SKM-1 (cell line): ENCODE measurements at regions not wholly inside any gene's neighbourhood (a gene's known extent, or its start where the extent isn't known, plus 50 kb on each side); places are given as distances from the start of the nearest gene placed in this dataset.
"Not testable (repeated sequence)": the region's sequence is repeated elsewhere in the genome, so short reads cannot be mapped to it uniquely, and the experiment has no call there.

Experiments
- DNase-seq: peaks from one replicate; lab custom pipeline; 2025; ENCODE audit not compliant: unreplicated experiment; lab: John Stamatoyannopoulos, UW

DNA sequence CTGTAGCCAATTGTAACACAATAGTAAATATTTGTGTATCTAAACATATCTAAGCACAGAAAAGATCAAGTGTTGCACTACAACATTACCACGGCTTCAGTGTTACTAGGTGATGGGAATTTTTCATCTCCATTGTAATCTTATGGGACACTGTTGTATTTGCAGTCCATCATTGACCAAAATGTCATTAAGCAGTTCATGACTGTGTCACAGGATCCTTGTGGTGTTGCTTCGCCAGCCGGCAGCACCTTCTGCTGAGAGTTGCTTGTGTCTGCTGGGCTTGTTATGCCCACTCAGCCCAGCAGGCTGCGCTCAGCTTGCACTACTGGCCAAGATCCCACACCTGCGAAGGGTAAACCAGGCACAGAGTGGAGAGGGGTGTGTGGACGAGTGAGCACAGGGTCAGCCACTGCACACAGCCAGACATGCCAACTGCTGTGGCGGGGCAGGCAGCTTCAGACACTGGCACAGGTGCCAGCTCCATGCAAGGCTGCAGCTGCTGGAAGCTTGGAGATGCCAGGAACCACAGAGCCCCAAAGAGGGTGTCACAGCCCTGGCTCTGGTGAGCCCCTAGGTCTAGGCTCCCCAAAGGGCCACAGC lies 273.7 kb downstream of the CETN3 start:
- DNase-seq, result no peak

DNA sequence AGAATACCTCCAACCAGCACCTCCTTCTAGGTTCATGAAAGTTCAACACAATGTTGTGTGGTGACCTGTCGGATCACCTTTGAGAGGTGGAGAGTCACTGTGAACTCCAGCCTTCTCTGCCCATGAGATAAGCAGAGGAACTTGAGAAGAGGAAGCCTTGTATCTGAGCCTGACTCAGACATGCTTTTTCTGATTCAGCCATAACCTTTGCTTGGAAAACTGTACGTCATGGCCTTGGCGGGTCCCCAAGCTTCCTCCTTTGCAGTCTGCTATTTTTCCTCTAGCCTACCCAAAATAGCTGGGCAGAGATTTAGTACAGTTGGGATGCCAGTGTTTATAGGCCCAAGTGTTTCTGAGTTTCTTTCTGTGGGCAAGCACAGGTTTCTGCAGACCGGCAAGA lies 274.7 kb downstream of the CETN3 start:
- no peak for DNase-seq

DNA sequence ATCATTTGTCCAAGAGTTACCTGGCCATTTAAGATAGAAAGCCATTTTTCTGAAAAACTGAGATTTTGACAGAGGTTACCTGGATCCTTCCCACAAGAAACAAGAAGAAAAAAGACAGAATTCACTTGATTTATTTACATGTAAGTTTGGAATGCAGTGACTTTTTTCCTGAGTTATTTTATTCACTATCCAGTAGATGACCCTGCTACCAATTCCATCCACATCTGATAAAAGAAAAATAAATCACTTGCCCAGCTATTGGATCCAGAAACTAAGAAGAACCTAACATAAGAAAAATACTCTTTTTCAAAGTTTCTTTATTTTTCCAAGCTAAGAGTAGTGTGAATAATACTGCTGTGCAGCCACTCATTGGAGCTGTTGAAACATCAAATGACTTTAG lies 275.2 kb downstream of the CETN3 start:
- DNase-seq, result no peak

GRCh38 chr5:90133941-90134340 lies 275.6 kb downstream of the CETN3 start:
- no peak for DNase-seq

DNA sequence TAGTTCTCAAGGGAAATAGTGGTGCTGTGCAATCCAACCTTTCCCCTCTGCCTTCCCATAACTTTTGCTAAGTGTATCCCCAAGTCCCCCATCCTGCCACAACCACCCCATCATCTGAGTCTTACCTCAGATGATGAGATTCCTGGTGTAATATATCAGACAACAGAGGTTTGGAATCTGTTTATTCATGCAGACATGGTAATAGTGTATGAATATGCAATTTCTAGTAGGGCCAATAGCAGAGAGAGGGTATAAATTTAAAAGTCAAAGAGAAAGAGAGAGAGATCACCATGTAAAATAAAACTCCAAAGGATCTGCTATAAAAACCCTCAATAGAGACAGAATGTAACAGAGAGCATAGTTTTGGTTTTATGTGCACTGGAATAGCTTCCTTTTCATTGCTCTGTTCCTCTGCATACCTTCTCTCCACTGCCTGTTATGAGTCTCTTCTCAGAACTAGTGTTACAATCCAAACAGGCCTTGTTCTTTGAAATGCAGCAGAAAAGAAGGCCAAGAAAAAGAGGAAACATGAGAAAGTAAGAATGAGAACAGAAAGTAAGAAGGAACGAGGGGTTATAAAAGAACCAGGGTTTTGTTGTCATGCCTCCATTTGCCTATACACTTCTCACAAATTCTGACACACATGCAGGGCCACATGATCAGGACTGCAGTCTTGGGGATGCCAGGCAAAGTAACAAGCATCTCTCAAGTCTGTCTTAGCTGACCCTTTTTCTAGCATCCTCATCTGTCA lies 278.0 kb downstream of the CETN3 start:
- DNase-seq, result no peak

DNA sequence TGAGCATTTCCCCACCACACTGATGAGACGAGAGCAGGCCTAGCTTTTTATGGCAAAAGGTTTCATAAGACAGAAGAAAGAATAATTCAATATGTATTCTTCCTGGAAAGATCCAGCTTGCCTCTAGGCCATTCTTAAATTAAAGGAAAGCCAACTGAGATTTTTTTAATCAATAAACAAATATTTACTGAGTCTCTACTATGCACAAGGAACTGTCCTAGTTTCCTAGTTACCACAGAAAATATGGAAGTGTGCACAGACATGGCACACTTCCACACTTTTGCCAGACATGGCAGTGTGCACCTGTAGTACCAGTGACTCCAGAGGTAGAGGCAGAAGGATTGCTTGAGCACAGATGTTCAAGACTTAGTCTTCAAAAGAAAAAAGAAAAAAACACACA lies 281.0 kb downstream of the CETN3 start:
- DNase-seq, result no peak

GRCh38 chr5:90119531-90119971 lies 290.0 kb downstream of the CETN3 start:
- DNase-seq, result no peak

DNA sequence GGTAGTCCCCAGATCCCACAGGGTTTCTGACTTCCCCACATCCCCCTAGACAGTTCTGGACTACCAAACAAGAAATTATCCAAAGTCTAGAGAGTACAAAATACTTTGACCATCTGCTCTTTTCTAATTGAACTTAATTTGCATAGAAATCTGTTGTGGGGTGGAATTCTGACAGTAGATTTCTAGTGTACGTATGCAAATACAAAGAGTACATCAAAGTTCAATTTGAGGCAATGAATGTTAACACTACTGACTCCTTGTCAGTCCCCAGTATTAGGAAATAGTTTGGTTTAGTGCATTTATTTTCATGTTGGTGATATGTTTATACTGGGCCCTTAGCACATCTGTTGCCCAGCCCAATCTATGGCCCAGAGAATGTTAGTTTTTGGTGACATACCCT lies 292.6 kb downstream of the CETN3 start:
- DNase-seq, result no peak

DNA sequence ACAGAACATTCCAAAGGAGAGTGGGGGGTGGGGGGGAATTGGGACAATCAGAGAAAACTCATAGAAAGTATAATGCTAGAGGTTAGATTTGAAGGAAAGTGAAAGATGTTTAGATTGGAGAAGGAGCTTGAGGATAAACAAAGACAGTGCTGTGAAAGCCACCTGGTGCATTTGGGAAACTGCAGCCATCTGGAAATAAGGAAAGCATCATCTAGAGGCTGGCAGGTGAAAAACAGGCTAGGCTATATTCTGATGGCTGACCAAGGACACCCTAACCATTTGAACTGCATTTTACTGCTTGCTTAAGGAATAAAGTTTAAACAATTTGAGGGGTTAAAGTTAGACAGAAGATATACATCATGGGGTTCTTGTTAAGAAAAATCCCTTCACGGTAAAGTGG lies 296.4 kb downstream of the CETN3 start:
- no peak for DNase-seq

DNA sequence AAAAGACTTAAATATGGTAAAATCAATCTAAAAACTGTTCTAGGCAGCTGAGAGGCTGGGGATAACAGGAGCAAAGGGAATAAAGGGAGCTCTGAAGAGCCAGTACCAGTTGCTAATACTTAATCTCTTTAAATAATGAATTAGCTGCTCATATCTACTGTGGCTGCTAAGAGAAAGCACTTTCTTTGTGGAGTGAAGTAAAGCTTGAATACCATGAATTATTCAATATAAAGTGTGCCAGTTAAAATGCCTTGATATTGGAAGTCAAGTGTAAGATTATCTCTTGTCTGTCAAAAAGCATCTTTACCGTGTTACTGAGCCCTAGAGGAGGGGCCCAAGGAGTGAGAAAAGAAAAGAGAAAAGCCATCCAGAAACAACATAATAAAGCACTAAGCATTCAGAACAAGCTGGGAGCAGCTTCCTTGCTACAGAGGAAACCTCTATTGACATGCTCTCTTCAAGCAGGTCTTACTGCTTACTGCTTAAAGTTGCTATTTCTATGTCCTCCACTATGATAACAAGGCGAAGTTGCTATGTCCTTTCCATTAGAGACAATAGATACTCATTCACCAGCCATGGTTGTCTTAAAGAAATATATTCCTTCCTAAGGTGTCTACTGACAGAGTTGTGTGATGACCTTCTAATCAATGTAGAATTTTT lies 297.4 kb downstream of the CETN3 start:
- no peak for DNase-seq

DNA sequence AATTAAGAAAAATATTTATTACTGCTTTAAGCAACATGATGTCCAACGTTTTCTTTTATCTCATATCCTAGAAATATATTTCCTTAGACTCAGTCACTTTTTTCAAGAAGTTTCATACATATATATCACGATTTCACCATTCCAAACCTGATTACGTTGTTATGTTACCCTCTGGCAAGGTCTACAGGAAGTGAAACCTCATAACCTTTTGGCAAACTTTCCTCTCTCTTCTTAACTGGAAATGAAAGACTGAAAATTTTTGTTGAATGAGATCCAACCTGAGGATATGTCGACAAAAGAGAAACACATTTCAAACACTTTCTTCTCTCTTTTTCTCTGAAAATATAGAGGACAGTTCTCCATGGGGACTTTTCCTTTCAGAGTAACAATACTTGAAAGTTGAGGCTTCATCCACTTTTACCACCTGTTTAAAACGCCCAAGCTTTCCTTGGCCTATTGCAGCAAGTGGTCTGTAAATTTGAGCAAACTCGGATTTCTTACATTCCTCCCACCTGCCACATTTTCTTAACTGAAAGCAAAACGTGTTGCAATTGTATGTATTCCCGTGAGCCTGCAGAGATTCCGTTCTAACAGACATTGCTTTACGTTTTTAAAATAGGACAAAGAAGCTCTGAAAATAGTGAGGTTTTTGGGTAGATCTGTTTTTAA lies 298.1 kb downstream of the CETN3 start:
- DNase-seq, result no peak

DNA sequence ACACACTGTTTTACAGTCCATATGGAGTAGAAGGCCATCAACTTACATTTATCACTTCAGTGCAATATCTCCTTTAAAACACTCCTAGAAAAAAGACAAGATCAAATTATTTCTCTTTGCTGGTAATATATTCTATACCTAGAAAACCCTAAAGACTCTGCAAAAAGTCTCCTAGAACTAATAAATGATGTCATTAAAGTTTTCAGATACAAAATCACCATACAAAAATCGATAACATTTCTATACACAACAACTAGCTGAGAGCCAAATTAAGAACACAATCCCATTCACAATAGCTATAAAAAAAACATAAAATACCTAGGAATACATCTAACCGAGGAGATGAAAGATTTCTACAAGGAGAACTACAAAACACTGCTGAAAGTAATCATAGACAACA lies 300.3 kb downstream of the CETN3 start:
- no peak for DNase-seq

GRCh38 chr5:90099099-90099498 lies 310.5 kb downstream of the CETN3 start:
- DNase-seq, result no peak

DNA sequence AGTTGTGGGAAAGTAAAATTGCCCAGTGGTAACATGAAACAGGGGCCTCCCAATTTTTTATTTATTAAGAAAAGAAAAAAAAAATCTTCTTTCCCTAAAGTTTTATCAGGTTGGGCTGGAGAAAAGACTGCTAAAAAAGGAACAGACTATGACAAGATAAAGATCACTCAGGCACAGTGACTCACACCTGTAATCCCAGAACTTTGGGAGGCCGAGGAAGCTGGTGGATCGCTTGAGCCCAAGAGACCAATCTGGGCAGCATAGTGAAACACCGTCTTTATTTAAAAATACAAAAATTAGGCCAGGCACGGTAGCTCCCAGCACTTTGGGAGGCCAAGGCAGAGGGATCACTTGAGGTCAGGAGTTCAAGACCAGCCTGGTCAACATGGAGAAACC lies 312.5 kb downstream of the CETN3 start:
- no peak for DNase-seq

GRCh38 chr5:90096415-90097081 lies 313.0 kb downstream of the CETN3 start:
- DNase-seq, result no peak

DNA sequence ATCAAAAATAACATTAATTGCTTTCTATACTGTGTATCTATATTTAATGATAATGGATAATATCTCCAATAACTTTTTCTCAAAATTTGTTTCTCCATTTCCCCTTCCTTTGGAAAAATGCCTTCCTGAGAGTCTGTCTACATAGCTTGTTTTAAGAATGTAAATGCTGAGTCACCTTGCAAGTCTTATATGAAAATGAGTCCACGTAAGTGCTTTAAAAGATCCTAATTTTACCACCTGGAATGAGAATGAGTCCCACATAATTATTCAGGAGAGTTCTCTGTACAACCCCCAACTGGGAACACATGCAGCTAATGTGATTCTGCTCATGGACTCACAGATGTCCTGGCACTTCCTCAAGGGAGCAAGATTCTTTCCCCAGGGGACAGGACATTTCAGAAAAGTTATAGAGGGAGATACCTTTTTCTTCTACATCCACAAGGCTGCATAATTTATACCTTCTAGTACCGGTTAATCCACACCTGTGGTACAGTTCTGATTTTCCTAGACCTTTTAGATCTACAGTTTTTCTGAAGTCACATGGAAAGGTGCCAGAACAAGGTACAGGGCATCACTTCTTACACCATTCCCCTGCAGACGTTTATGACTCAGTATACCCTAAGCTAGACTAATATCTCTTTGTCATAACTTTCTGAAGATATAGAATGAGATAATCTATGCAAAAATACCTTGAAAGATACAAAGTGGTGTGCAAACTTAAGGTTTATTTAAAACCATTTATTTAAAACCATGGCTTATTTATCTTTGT lies 314.1 kb downstream of the CETN3 start:
- no peak for DNase-seq

DNA sequence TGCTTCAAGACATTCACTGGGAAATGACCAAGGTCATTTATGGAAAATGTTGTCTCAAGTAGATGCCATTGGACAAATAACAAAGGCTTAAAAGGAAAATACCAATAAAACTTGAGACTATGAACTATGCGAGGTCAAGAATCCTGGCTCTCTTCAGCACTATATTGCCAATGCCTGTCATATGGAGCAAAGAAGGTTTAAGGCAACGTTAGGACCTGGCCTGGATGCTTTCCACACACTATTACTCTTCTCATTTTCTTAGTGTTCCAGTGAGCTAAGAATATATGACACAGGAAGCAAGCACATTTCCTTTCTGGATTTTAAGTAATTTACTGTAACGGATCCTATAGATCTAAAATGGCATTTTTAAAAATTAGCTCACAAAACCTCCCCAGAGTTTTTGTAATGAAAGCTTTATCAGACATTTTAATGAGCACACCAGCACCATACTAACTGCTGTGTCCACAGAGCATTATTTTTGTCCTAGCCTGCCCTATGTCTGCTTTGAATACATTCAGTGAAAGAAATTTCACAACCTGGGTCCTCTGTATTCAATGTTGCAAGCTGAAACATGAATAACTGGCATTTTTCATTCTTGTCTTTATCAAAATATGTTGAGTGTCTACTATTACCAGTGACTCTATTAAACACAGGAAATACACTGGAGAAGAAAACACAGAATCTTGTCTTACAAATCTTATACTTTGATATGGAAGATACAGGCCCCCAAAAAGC lies 315.6 kb downstream of the CETN3 start:
- DNase-seq, result no peak

DNA sequence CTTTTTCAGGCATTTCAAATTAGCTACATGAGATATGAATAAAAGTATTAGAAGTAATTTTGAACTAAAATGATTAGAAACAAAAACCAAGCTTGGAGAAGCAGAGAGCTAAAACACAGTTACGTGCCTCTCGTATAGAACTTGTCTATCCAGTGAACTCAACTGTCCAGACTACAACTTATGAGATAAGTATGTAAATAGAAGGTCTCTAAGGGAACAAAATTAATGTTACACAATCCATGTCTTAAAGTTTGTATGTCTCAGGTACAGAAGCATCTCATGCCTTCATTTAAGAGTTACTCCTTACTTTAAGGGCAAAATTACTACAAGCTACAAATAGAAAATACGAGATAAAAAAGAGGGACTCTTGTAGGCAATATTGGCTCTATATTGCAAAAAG lies 316.8 kb downstream of the CETN3 start:
- no peak for DNase-seq

DNA sequence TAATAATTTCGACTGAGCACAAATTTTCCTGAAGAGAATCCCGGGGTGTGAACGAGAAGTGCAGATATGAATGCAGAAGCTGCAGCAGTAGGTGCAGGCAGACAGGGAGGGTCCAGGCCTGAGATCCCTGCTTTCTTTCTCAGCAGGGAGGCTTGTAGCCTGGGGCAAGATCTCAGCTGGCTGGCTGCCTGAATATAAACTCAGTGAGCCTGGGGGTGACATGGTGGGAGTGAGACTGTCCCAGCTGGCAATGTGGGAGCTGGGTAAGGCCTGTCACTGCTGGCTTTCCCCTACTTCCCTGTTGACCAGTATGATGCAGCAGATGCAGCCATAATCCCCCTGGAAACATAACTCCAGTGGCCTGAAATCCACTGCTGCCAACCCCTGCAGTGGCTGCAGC lies 325.2 kb downstream of the CETN3 start:
- DNase-seq, result no peak

- not testable (repeated sequence) for DNase-seq
Measured at GRCh38 chr5:90073026-90073570, 336.5 kb downstream of the CETN3 start.
